GM18858 (cell line): ENCODE measurements at regions not wholly inside any gene's neighbourhood (a gene's known extent, or its start where the extent isn't known, plus 50 kb on each side); places are given as distances from the start of the nearest gene placed in this dataset.
"Not testable (repeated sequence)": the region's sequence is repeated elsewhere in the genome, so short reads cannot be mapped to it uniquely, and the experiment has no call there.

ENCODE experiments used
- ATAC-seq: cut with Tn5 transposase; IDR thresholded peaks from one replicate; pipeline ENCODE4 v1.9.1; 2021; ENCODE audit not compliant: unreplicated experiment

DNA sequence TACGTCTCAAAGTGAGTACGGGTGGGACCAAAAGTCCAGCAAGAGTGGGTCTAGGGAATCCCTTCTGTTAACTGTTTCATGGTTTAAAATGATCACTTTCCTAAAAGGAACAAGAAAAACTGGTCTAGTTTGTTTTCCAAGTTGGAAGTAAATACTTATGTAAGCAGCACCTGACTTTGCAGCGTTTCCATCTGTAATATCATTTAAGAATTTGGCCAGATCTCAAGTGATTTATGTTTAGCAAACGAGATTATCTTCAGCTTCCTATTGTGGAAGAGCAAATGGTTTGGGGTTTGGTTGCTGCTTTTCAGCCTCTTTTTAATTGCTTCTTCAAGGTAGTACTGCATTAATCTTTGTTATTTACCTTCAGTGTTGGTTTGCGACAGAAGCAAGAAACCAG, 50.4 kb downstream of the FHIP1A start:
- ATAC-seq, result no peak

DNA sequence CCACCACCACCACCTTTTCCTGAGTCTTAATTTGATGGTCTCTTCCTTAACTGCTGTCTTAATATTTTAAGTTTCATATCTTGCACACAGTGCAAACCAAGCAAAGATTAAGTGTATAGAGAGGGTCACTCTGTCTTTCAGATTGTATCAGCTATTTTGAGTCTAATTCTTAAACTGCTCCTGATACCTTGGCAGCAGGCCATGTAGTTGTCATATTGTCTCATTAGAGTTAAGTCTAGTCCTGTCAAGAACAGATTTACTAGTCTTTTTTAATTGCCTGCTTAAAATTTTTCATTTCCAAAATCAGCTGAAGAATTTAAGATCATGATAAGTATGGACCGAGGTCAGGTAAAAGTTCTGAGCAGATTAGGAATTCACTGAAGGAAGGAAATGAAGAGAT, 51.5 kb downstream of the FHIP1A start:
- no peak for ATAC-seq

DNA sequence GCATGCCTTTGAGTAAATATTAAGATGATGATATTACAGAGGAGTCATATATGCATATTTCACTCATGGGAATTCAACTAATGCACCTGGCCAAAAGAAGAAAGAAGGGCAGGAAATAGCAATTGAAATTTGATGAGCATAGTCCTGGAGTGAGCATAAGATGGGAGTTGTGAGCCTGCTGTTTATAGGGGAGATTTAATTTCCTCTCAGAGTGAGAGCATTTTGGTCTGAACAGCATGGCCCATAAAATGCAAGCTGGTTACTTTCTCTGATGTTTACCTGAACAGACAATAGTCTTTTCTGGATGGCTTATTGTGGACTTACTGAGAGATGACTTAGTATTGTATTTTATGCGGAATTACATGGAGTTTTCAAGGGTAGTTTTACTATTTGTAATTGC, 53.6 kb downstream of the FHIP1A start:
- no peak for ATAC-seq

- ATAC-seq, result no peak
Observed at GRCh38 chr4:151468715-151469696, 60.0 kb downstream of the FHIP1A start.

DNA sequence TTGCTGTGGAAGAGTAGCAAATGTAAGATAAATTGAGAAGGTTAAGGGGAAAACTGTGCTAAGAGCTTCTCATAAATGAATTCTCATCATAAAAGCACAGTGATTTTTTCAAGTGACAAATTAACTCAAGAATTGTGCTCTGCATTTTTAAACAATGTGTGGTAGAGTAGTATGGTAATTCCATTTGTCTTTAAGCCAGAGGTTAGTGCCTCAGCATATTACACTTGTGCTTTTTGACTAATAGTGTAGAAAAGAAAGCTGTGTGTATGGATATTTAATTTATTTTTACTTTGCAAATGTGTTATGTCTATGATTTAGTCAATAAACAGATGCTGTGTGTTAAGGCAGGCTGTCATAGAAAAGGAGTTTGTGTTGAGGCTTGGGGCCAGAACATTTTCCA, 61.0 kb downstream of the FHIP1A start:
- no peak for ATAC-seq

DNA sequence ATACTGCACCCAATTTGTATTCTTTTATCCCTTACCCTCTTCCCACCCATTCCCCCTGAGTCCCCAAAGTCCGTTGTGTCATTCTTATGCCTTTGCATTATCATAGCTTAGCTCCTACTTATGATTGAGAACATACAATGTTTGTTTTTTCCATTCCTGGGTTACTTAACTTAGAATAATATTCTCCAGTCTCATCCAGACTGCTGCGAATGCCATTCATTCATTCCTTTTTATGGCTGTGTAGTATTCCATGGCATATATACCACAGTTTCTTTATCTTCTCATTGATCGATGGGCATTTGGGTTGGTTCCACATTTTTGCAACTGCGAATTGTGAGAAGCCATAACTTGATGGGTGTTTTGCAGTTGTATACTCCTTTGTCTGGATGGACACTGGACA, 62.8 kb downstream of the FHIP1A start:
- no peak for ATAC-seq

DNA sequence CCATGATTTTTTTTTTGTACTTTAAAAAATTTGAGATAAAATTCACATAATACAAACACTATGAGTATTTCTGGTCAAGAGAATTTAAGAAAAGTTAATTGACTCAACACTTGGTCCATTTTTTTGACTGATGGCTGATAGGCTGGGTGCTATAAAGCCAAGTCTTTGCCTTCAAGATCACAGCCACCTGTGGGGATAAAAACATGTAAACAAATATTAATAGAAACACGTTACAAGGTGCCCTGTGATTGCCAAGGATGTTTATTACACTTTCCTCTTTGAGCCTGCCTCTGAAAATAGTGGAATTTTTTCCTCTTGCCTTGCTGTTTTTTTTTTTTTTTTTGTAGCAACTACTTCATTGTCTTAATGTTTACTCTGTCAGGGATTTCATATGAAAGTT, 63.3 kb downstream of the FHIP1A start:
- ATAC-seq, result no peak

GRCh38 chr4:151472711-151473110, 63.7 kb downstream of the FHIP1A start:
- no peak for ATAC-seq

DNA sequence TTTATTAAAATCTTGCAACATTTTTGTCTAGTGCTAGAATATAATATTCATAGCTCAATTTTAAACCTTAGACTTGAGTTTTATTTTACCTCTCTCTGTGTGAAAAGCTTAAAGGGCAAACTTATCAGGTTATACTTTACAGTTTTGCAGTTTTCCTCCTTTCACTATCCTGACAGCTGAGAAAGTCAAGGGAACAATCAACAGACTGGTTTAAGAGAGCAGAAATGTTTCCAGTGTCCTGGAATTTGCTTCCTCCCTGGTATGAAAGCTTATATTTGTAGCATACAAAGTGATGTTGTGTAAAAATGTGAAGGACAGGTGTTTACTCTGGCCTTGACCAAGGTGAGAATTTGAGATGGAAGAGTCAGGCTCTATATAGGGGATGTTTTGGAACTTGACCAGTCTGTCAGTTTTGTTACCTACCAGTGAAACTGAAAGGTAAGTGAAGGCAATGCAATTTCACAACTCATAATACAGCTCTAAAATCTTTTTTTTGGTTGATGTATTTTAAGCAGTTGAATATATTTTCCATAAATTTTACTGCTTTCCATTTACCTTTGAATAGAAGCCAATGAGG, 64.6 kb downstream of the FHIP1A start:
- ATAC-seq, result no peak

GRCh38 chr4:151475035-151475714, 66.2 kb downstream of the FHIP1A start:
- no peak for ATAC-seq

DNA sequence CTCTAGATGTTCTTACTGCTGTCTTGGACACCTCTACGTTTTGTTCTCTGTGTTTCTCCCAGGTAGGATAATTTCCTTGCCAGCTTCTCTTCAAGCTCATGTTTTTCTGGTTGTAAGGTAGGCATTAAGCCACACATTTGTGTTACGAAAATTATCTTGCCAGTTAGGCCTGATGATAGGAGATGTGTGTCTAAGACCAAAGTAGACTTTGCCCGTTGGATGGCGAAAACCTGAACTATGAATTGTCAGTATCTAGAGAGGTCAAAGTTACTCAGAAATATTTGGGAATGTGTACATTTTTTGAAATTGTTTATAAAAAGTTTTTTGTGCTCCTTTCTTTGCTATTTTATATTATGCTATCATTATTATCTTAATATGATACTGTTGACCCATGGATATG, 72.8 kb downstream of the FHIP1A start:
- ATAC-seq, result no peak

DNA sequence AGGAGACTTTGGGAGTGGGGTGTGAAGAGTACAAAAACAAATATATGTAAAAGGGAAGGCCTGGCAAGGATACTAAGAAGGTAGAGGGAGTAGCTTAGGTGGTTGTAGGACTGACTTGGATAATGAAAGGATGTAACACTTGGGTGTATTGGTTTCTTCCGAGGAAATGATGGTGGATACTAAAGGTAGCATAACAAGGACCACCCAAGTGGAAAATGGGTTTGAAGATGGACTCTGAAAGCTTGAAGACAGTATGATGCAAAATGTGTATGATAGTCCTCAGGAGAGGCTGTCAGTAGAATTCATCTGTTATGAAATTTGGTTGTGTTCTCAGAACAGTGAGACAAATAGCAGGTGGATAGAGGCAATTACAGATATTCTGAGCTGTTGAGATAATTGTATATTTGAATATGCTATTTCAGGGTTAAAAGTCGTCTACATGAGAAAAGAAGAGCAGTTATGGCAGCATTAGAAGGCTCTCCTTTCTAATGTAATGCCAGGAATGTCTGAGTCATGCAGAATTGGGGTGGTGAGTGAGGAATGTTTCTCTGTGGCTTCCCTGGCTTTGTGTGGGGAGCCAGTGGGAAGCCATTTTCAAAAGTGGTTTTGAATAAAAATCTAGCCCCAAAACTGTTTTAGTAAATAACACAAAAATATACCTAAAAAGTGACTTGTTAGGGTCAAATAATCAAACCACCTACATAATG, 75.6 kb downstream of the FHIP1A start:
- no peak for ATAC-seq

- no peak for ATAC-seq
Observed at GRCh38 chr4:151485541-151486131, 76.7 kb downstream of the FHIP1A start.

DNA sequence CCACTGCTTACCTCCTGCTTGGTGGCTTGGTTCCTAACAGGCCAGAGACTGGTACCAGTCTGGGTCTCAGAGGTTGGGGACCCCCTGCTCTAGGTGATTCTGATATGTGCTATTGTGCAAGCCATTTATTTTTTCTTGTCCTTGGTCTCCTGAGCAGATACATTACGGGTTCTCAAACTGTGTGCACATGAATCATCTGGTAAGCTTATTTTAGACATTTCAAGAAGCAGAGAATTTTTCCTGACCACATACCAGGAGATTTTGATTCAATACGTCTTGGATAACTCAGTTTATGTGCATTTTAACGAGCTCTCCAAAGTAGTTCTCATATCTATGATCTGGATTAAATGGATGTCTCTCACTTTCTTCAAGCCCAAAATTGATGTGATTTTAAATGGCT, 77.2 kb downstream of the FHIP1A start:
- no peak for ATAC-seq

DNA sequence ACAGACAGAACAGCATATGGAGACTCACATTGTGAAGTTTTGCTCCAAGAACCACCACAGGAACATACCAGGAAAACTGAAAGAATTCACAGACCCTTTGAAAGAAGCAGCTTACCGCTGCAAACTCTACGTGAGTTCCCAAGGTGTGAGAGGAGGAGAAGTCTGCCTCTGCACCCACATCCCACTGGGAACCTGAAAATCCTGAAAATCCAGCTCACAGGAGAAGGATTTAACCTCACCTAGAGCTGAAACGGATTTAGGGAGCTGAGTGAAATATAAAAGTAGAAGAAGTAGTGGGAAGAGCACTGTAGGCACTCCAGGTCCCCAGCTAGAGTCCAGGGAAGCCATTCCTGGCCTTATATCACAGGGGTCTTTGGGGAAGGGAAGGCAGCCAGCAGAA, 80.0 kb downstream of the FHIP1A start:
- ATAC-seq, result no peak

DNA sequence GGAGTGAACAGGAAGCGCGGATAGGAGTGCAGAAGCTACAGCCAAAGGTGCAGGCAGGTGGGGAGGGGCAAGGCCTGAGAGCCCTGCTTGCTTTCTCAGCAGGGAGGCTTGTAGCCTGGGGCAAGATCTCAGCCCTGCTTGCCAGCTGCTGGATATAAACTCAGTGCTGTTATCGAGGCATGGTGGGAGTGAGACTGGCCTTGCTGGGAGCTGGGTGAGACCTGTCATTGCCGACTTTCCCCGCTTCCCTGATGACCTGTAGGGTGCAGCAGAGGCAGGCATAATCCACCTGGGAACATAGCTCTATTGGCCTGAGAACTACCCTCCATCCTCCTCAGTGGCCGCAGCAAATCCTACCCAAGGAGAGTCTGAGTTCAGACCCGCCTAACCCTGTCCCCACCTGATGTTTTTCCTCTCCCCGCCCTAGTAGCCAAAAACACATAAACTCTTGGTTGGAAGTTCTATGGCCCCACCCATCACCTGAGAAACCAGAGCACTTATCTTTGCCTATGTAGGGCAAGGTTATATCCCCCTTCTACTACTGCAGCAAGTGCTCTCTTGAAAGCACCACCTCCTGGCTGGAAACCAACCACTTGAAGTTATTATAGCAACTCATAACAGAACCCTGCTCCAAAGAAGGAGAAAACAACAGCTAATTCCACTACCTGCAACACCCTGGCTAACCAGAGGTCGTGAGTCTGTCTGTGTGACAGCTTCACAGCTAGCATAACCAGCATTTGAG, 80.7 kb downstream of the FHIP1A start:
- no peak for ATAC-seq

- ATAC-seq, result not testable (repeated sequence)
Observed at GRCh38 chr4:151495612-151496011, 86.6 kb downstream of the FHIP1A start.

- not testable (repeated sequence) for ATAC-seq
Observed at GRCh38 chr4:151511548-151511947, 102.6 kb downstream of the FHIP1A start.

- ATAC-seq, result no peak
Observed at GRCh38 chr4:151517896-151518295, 108.9 kb downstream of the FHIP1A start.

GRCh38 chr4:151518359-151518758, 109.4 kb downstream of the FHIP1A start:
- no peak for ATAC-seq
